CD1c-positive myeloid dendritic cell (primary cell): ENCODE measurements at regions not wholly inside any gene's neighbourhood (a gene's known extent, or its start where the extent isn't known, plus 50 kb on each side); places are given as distances from the start of the nearest gene placed in this dataset.
A peak's percentile ranks its signal among the peaks of the same experiment; 100 is the strongest.

ENCODE experiments used
- DNase-seq: peaks from one replicate; pipeline ENCODE4 v3.0.0-alpha.2; 2016; ENCODE audit errors: extremely low spot score

DNA sequence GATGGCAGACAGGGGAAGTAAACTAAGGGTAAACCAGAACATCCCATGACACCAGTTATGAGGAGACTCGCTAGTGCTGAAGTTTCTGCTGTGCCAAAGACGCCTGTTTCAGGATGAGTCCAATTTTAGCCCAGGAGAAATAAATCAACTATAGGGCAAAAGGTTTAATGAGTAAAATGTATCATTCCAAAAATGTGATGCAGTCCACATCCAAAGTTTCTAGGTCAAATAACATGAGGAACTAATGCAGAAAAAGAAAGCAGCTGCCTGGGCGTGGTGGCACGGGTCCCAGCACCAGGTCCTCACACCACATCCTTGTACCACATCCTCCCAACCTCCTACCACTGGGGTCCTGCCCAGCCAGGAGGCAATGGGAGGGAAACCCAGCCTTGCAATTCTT, 126.9 kb upstream of the CTAGE1 start:
- DNase-seq: no peak

GRCh38 chr18:22545066-22545760, 127.5 kb upstream of the CTAGE1 start:
- no peak for DNase-seq

DNA sequence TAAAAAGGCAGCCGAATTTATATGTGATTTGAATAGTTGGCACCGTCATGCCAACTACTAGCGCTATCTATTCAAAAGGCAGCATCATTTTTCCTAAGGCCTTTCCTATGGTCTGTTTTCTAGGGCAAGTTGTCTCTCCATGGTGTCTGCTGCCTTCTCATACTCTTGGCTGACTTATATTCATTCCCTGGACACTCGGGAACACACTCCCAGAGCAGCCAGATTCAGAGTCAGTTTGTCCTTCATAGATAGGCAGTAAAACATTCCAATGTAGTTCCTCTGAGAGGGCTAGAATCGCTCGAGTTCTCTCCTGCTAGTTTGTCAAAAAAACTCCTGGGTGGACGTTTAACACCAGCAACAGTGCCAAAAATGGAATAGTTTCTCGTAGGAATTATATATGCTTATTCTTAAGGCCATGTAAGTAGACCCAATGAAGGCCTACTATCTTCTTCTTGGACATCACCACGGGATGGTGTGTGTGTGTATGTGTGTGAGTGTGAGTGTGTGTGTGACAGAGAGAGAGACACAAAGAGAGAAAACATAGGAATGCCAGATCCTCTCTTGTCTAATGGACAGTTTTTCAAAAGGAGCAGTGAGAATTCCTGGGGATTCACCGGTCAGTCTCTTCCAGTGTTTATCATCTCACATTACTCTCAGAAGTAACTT, 129.3 kb upstream of the CTAGE1 start:
- DNase-seq: no peak

- DNase-seq: no peak
These were observed 130.3 kb upstream of the CTAGE1 start for GRCh38 chr18:22547807-22548561.

- no peak for DNase-seq
These were observed 131.7 kb upstream of the CTAGE1 start for GRCh38 chr18:22549260-22549937.

GRCh38 chr18:22550366-22550765, 132.7 kb upstream of the CTAGE1 start:
- DNase-seq: no peak

GRCh38 chr18:22550861-22551260, 133.1 kb upstream of the CTAGE1 start:
- no peak for DNase-seq

DNA sequence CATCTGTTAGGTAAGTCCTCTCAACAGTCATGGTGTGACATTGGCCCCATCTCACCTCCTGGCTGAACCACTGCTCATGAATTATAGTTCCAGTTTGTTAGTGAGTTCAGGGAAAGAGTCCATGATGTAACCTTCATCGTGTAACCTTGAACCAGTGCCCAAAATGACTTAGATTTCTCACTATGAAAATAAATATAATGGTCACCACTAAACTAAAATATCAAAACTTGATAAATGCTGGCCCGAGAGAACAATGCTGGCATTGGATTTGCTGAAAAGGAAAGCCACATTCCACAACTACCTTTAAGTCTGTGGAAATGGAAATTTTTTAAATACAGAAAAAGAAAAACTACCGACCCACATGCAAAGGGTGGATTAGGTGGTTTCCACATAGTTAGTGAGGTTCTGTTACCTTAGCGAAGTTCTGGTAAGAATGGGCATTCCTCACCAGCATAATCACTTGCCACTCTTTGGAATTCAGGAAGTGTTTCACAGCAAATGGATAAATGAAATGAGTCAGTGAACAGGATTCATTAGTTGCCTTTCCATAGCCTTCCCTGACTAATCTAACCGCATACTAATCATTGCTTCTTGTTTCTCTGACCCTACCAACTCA, 133.9 kb upstream of the CTAGE1 start:
- DNase-seq: no peak

GRCh38 chr18:22552254-22552653, 134.5 kb upstream of the CTAGE1 start:
- no peak for DNase-seq

DNA sequence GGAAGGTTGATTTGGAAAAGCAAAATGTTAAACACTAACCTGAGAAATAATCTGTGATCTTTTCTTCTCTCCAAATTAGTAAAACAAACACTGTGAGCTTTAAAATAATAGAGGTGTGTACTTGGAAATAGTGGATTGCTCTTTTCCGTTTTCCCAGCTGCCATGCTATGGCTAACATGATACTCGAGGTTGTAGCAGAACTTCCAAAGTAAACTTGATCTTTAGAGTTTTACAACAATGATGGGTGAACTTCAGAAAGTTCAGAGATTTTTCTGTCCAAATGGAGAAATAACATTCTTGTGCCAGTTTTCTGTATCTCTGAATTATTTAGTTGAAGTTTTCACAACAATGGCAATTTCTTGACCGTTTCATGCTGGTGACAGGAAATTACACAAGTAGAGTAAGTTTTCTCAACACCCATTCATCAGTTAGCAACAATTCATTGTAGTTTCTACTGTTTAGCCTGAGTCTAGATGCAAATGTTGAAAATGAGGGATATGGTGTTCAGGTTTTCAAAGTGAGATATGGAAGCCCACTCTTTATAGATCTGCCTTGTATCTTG, 135.3 kb upstream of the CTAGE1 start:
- DNase-seq: no peak

GRCh38 chr18:22556222-22557167, 138.8 kb upstream of the CTAGE1 start:
- DNase-seq: no peak

DNA sequence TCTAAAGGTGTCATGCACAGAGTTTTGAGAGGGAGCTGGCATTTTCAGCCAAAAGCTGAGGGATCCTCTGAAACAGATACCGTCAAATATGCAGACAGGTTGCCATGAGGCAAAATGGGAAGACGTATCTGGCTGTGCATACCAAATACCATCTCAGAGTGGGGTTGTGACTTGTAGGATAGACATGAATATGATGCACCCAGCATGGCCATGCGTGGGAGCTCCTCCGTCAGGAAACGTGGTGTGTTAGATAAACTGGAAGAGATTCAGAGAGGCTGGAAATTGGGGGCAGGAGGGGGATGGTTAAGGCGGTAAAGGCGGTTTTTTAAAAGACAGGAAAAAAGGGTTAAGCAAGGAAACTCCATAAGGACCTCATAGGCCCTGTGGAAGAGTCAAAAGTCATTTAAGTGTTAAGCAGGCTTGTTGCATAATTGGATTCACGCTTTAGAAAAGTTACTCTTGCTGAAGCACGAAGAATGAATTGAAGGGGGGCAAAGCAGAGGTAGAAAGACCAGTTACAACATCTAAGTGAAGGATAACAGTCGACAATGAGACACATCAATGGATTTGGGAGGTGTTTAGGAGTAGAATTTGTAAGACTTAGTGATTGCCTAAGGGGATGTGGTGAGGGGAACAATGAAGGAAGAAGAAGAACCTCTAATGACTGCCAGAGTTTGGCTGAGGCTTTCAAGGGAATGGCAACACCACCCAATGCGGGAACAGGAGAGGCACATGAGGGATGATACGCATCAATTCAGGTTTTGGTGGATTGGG, 139.6 kb upstream of the CTAGE1 start:
- DNase-seq: no peak

DNA sequence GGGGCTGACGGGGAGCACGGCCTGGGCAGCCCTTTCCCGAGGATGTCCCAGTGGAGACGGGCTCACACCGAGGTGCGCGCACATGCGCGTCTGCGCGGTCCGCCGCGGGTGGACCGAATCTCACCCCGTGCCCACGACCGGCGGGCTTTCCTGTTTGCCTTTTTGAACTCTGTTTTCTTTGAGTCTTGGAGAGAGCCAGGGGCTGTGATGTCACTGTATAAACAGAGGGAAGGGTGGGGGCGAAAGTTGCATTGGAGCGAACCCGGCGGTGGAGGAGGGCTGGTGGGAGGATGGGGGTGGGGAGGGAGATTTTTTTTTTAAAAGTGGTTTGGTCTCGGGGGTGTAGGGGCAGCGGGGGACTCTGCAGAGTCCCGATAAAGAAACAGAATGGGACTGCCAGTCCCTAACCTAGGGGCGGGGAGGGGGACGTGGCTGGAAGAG, 141.2 kb upstream of the CTAGE1 start:
- DNase-seq: no peak

GRCh38 chr18:22559414-22560274, 141.9 kb upstream of the CTAGE1 start:
- peak; percentile 24 for DNase-seq

DNA sequence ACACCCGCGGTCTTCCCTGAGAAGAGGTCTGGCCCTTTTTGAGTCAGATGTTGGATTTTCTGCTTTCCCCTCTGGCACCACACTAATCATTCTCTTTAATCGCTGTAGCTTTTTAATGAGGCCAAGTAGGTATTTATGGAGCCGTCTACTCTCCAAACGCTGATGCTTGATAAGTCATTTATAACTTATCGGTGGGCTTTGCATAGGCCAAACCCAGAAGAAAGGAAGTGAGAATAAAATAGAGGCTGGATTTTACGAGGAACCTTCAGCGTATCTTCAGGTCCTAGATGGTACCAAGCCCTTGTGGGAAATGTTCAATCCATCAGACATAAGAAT, 142.5 kb upstream of the CTAGE1 start:
- DNase-seq: no peak

DNA sequence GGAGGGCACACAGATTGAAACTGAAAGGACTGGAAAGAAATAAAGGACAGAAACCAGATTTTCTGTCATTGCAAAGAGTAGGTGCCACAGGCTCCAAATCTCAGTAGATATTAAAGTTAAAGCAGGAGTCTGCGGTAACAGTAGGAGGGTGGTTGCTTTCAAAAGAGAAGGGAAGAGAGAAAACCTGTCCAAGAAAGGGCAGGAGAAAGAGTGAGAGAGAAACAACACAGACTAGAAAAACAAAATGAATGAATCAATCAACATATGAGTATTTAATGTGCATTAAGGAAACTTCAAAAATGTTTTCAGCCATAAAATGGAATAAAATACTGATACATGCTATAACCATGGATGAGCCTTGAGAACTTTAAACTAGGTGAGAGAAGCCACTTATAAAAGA, 143.1 kb upstream of the CTAGE1 start:
- no peak for DNase-seq

DNA sequence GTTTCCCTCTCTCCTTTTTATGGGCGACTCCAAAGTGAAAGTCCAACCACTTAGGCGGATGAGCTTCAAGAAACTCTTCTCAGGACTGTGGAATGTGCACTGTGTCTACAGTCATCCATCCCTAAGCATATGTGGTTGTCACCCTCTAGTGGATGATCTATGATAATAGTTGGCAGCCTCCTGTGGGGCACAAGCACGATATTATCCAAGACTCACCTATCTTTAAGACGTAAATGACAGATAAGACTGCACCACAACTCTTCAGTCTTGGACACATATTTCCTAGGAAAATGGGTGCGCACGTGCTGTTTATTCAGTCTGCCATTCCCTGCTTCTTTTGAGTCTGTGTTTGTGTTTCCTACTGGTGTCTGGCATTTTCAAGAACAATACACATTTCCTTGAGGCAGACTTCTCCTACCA, 145.5 kb upstream of the CTAGE1 start:
- peak; percentile 47 for DNase-seq

GRCh38 chr18:22564036-22564435, 146.3 kb upstream of the CTAGE1 start:
- no peak for DNase-seq
